NCI-H748 (cell line): ENCODE measurements at regions not wholly inside any gene's neighbourhood (a gene's known extent, or its start where the extent isn't known, plus 50 kb on each side); places are given as distances from the start of the nearest gene placed in this dataset.
"Not testable (repeated sequence)": the region's sequence is repeated elsewhere in the genome, so short reads cannot be mapped to it uniquely, and the experiment has no call there.

Experiments used
- DNase-seq: peaks from one replicate; lab custom pipeline; 2025; ENCODE audit not compliant: unreplicated experiment; lab: John Stamatoyannopoulos, UW

GRCh38 chr2:234251326-234252271 is 201.1 kb downstream of the SPP2 start:
- no peak for DNase-seq

- no peak for DNase-seq
Measured at GRCh38 chr2:234250926-234251325, 200.4 kb downstream of the SPP2 start.

GRCh38 chr2:234249873-234250272 is 199.4 kb downstream of the SPP2 start:
- no peak for DNase-seq

GRCh38 chr2:234249034-234249735 is 198.7 kb downstream of the SPP2 start:
- DNase-seq: no peak

GRCh38 chr2:234248213-234248710 is 197.8 kb downstream of the SPP2 start:
- not testable (repeated sequence) for DNase-seq

GRCh38 chr2:234247453-234248180 is 197.1 kb downstream of the SPP2 start:
- DNase-seq: no peak

- DNase-seq: no peak
Measured at GRCh38 chr2:234245945-234246344, 195.4 kb downstream of the SPP2 start.

GRCh38 chr2:234243871-234244565 is 193.5 kb downstream of the SPP2 start:
- DNase-seq: peak; percentile 33

GRCh38 chr2:234242459-234242836 is 191.9 kb downstream of the SPP2 start:
- no peak for DNase-seq

- no peak for DNase-seq
Measured at GRCh38 chr2:234241656-234242458, 191.4 kb downstream of the SPP2 start.

- no peak for DNase-seq
Measured at GRCh38 chr2:234240917-234241316, 190.4 kb downstream of the SPP2 start.

GRCh38 chr2:234235191-234235590 is 184.7 kb downstream of the SPP2 start:
- no peak for DNase-seq

GRCh38 chr2:234231460-234231859 is 181.0 kb downstream of the SPP2 start:
- DNase-seq: no peak

- DNase-seq: no peak
Measured at GRCh38 chr2:234219046-234219310, 168.5 kb downstream of the SPP2 start.

- DNase-seq: no peak
Measured at GRCh38 chr2:234218266-234219045, 168.0 kb downstream of the SPP2 start.

- no peak for DNase-seq
Measured at GRCh38 chr2:234212534-234212933, 162.0 kb downstream of the SPP2 start.

GRCh38 chr2:234211797-234212196 is 161.3 kb downstream of the SPP2 start:
- DNase-seq: no peak

- DNase-seq: no peak
Measured at GRCh38 chr2:234206738-234207137, 156.2 kb downstream of the SPP2 start.

GRCh38 chr2:234204480-234204879 is 154.0 kb downstream of the SPP2 start:
- DNase-seq: no peak
